Gastroesophageal sphincter (tissue), 3 donors: ENCODE measurements at regions not wholly inside any gene's neighbourhood (a gene's known extent, or its start where the extent isn't known, plus 50 kb on each side); places are given as distances from the start of the nearest gene placed in this dataset.

Experiments used
- EP300 ChIP-seq: sonication (generic); formaldehyde crosslinking; IDR thresholded peaks from one replicate; pipeline ENCODE4 v1.6.1; 2017; ENCODE audit warnings: antibody characterized with exemption, mild to moderate bottlenecking
- POLR2A ChIP-seq, 2 donors: fragments of 450-650 bp; IDR thresholded peaks; one replicate each; pipeline ENCODE4 v1.6.1; 2017; ENCODE audit warnings: antibody characterized with exemption in 2 of 2, mild to moderate bottlenecking in 2 of 2, moderate library complexity in 1 of 2
- POLR2AphosphoS5 ChIP-seq: sonication (generic); formaldehyde crosslinking; IDR thresholded peaks from one replicate; pipeline ENCODE4 v1.6.1; 2017; ENCODE audit warnings: antibody characterized with exemption
- TF ChIP-seq, protein P1 (sequence below), 4 experiments: fragments of 200-600 bp in 2 of 4; fragments of 450-650 bp in 2 of 4; sonication (generic) in 1 of 4; IDR thresholded peaks; one replicate each; pipeline ENCODE4 v1.5.1; 2017 to 2019; ENCODE audit warnings: antibody characterized with exemption in 4 of 4, mild to moderate bottlenecking in 2 of 4, moderate library complexity in 2 of 4

DNA sequence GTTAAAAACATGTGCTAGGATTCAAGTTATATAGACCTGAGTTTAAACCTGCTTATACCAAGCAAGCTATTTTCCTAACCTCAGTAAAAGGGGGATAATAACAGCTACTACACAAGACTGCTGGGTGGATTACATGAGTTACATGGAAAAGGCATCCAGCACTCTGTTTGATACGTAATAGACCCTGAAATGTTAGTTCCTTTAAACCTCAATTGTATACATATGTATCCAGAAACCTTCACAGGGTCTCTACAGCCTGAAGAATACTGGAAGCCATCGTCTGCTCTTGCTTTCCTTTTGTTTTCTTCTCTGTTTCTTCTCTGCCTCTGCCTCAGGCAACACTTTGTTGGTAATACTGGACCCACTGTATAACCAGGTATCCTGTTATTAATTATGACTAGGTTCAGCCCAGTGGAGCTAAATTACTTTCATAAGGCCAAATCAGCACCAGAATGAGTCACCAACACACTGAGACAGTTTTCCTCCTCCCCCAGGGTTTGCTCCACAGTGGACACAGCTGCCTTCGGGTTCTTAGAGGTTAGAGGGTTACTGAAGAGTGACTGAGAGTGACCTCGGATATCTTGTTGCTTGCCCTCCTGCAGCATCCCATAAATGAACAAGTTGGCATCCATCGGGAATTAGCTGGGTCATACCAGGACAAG, 127.1 kb downstream of the CAPZA3 start:
- TF ChIP-seq, protein P1, sequence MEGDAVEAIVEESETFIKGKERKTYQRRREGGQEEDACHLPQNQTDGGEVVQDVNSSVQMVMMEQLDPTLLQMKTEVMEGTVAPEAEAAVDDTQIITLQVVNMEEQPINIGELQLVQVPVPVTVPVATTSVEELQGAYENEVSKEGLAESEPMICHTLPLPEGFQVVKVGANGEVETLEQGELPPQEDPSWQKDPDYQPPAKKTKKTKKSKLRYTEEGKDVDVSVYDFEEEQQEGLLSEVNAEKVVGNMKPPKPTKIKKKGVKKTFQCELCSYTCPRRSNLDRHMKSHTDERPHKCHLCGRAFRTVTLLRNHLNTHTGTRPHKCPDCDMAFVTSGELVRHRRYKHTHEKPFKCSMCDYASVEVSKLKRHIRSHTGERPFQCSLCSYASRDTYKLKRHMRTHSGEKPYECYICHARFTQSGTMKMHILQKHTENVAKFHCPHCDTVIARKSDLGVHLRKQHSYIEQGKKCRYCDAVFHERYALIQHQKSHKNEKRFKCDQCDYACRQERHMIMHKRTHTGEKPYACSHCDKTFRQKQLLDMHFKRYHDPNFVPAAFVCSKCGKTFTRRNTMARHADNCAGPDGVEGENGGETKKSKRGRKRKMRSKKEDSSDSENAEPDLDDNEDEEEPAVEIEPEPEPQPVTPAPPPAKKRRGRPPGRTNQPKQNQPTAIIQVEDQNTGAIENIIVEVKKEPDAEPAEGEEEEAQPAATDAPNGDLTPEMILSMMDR (IDR thresholded peaks at IDR 0.05) = no peak
- TF ChIP-seq POLR2A (IDR thresholded peaks at IDR 0.05) = no peak
- TF ChIP-seq POLR2AphosphoS5 = no peak
- no peak for TF ChIP-seq EP300
